HG02623 (cell line): ENCODE measurements at regions not wholly inside any gene's neighbourhood (a gene's known extent, or its start where the extent isn't known, plus 50 kb on each side); places are given as distances from the start of the nearest gene placed in this dataset.

Source experiments
- ATAC-seq: cut with Tn5 transposase; IDR thresholded peaks from one replicate; pipeline ENCODE4 v1.9.1; 2021; ENCODE audit warnings: moderate library complexity; ENCODE audit not compliant: unreplicated experiment

DNA sequence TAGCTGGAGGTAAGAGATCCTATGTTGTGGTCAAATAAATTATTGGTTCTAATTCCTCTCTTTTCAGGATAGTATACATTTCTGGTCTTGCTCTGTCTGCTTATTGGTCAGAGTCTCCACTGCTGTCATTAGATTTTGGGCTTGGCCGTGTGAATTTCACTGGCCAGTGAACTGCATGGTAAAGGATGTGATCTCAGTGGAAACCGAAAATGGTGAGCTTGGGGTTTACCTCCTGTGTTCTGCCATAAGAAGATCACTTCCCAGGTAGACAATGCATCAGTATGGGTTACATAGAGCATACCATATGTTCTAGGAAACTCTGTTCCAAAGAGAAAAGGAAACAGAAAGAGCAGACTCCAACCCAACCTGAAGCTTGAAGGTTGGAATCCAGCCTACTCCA, 1123.3 kb upstream of the B3GALT2 start:
- ATAC-seq = no peak

DNA sequence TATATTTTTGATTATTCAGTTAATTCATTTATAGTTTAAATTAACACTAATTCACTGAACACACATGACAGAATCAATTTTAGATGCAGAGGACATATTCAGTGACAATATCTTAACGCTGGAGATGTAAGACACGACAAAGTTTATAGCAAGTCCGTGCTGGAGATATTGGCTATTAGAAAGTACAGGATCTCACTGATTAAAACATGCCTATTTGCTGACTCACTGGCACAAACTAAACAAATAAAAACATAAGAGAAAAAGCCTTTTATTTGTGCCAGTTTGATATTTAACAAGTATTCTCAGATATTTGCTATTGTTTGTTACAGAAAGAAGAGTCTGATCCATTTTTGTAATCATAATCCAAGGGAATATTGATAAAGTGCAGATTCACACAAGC, 1122.9 kb upstream of the B3GALT2 start:
- no peak for ATAC-seq

DNA sequence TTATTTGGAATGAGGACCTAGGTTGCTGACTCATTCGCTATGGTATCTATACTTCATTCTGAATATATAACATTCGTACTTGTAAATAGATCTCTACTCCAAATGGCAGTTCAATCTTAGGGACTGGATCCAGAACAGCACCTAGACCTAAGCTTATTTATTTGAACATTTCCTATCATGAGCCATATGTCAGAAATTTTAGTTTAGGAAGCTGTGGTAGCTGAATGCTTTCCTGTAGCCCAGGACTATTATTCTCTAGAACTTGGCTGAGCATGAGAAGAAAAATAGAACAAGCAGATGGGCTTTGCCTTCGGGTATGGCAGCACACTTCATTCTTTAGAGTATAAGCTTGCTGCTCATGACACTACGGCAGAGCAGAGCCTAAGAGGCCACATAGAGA, 1114.4 kb upstream of the B3GALT2 start:
- ATAC-seq = no peak

DNA sequence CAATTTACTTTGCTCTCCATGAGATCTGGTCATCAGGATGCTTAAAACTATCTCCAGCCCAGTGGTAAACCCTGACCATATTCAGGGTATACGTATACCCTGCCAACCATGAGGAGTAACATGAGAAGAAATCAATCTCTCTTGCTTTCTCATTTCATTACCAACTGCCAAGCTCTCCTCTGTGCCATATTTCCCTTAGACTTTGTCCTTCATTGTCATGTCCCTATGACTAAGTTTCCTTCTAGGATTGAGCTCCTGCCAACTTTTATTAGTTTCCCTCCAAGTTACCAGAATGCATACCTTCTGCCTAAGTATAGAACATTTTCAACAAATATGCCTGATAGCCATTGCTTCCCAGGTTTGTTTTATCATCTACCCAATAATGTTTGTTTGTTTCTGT, 1113.9 kb upstream of the B3GALT2 start:
- no peak for ATAC-seq

DNA sequence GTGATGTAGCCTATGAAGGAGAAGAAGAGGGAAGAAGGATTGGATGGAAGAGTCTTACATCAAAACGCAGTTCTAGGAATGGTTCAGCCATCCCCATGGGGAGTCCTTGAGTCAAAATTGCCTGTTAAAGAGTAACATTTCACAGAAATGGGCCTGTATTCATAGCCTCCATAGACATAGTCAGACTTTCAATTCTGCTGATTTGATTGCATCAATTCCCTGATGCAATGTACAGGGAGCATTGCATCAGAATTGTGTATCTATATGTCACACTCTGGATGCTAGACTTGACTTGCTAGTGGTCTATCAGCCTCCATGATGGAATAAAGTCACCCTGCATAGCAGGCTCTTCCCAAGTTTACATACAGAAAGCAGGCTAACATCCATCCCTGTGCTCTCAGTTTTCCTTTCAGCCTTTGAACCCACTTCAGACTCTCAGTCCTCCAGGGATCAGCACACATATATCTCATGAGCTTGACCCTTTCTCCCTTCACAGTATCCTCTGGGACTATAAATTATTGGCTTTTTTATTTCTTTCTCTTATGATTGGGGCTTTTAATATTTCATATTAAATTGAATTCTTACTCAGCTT, 1111.7 kb upstream of the B3GALT2 start:
- ATAC-seq = no peak

DNA sequence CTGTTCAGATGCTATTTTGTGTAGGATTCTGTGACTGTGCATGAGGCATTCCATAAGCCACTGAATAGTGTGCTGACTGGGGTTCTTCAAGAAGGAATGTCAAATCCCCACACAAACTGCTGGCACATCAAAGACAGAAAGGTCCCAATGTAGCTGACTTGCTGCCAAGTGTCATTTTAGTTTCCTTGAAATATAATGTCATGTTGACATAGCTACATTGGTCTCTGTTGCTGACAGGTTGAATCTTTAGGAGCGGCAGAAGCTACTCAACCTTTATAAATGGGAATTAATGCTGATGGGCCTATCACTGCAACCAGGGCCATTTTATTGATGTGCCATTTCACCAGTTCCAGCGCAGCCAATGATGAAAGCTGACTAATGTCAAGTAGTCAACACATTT, 1110.7 kb upstream of the B3GALT2 start:
- no peak for ATAC-seq

DNA sequence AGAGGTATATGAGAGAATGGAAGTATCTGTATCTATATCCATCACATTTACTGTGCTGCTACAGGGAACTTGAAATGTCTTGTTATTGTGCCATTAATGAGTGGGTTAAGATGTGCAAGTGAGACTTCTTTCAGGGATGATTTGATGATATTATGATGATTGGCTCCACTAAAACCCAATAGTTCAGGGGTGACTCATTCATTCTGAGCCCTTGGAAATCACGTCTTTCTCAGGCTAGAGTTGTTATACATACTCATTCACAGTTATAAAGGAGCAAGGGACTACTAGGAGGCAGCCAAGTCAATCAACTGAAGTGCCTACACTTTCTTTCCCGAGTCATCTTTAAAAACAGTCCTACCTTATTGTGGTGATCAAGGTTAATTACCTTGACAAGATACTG, 1109.8 kb upstream of the B3GALT2 start:
- ATAC-seq = no peak

DNA sequence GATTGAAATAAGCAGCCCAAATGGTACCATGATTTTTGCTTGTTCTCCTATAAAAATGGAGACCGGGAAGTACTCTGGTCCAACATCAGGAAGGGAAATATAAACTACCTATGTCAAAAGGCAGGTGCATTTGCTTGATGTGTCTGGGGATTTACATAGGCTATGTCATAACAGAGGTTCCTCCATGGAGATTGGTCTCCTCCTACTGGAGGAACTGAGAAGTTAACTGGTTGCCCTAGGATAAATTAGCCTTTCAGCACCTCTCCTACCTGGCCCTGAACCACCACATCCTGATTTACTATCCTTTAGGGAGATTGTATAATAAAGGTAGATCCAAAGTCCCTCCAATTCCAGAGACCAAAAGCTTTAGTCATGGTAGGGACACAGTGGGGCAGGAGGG, 1109.3 kb upstream of the B3GALT2 start:
- peak; percentile 97 for ATAC-seq

DNA sequence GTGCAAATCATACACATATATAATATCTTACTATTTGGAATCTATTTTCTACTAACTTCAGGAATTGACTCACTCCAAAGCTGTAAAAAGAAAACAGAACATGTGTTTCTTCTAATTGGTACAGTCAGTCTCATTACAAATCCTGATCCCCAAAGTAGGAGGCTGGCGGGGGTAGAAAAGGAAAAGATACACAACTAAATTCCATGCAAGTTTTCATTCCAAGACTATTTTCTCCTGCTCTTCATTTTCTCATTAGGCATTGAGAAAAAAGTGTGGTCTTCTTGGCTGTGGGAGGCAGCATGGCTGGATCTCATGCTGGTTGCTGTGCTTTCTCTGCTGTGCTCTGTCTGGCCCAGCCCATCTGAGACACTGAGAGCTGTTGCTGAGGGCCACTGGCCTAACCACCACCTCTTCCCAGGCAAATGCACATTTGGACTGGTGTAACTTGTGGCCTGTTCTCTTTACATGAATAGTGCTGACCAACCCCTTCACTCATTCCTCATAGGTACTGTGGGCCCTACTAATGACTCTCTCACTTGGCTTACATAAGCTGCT, 1107.5 kb upstream of the B3GALT2 start:
- no peak for ATAC-seq

DNA sequence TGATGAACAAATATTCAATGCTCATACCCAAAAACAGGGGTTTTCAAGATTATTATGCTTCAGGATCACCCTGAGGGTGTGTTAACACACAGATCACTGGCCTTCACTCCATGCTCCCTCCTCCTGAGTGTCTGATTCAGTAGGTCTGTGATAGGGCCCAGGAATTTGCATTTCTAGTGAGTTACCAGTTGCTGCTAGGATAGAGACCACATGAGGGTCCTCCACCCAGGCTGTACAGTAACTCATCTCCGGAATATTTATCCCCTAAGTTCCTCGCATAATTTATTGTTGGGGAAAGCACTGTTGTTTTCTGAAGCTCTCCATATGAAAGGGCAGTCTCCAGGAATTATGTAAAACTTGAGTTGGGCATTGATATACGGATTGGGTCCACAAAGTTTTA, 1106.6 kb upstream of the B3GALT2 start:
- no peak for ATAC-seq

DNA sequence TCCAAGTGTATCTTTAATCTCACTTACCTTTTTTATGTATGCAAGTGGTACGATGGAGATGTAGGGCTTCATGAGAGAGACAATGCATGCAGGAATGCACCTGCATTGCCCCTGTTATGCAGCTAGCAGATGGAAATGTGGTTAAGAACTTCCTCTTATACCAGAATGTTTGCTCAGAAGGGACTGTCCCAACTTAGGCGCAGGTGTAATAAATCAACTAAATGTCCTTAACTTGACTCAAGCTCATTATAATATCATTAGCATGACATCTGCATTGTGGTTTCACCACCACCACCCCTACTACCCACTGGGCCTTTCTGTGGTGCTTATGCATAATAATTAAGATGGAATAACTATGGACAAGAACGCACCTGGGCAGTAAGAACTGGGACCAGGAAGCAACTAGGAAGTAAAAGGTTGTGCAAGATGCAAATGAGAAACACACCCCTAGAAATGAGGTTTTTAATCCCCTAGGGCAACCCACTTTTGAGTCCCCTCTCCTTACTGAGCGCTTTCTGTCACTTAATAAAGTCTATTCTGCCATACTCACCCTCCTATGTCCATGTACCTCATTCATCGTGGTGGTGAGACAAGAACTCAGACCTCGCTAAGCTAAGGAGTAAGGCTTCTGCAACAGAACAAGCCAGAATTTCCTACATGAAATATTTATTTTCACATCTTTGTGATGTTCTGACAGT, 1103.3 kb upstream of the B3GALT2 start:
- ATAC-seq = peak; percentile 98

DNA sequence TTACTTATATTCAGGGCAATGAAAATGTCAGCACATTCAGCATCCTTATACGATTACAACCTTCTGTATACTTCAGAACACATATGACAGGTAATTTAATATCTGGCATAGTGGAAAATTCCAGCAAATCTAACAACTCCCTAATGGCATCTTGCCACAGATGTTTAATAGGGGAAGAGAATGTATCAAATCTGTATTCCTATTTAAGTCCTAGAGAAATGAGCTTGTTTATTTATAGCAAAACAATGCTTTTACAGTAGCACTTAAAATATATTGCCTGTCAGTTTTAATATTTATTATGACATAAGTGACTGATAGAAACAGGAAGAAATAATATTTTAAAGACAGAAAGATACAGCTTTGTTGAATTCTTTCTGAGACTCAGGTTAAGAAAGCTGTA, 1101.8 kb upstream of the B3GALT2 start:
- ATAC-seq = no peak

DNA sequence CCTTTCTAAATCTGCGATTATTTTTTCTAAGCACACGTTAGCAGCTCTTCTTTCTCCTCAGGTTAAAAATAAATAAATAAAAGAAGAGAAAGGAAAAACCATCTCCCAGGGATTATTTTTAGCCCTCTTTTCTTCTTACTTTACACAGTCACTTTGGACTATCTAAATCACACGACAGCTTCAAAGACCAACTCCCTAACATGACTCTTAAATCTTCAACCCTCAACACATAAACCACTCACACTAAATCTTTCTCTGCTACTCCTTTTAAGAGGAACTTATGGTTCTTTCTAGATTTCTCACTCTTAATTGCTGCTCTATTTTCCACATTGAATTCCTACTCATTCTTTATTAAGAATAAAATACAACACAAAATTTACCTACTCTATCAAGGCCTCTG, 1095.0 kb upstream of the B3GALT2 start:
- ATAC-seq = no peak

DNA sequence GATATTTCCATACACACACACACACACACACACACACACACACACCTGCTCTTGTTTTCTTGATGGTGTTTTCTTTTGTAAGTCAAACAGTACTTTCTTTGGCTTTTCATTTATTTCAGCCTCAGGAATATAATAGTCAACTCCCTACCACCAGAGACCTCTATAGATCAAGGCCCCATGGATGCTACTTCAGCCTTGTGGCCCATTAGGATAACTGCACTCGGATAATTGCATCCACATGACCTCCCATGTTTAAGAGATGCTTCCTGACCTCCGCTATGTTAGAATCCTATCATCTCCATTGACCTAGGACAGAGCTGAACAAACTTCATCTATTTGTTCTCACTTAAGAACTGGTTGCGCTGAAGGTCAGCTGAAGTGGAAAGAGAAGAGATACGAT, 1094.0 kb upstream of the B3GALT2 start:
- no peak for ATAC-seq

DNA sequence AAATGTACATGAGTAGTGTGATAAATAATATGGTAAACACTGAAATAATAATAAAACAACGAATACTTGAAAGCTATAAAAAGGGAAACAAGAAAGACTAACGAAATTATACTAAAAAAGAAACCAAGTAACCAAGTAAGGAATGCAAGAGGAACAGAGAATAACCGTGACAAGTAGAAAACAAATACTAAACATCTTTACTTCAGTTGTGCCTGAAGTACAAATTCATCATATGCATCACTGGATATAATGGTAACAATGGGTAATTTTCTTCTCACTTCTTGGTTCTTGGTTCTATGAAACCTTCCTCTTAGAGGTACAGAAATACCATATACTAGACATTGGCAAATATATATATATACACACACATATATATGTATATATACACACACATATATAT, 1093.6 kb upstream of the B3GALT2 start:
- ATAC-seq = peak; percentile 85

DNA sequence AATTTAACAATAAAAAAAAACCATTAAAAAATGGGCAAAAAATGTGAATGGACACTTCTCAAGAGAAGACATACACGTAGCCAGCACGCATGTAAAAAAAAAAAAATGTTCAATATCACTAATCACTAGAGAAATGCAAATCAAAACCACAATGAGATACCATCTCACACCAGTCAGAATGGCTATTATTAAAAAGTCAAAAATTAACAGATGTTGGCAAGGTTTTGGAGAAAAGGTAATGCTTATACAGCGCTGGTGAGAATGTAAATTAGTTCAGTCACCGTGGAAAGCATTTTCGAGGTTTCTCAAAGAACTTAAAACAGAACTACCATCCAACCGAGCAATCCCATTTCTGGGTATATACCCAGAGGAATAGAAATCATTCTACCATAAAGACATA, 1091.5 kb upstream of the B3GALT2 start:
- ATAC-seq = peak; percentile 38

DNA sequence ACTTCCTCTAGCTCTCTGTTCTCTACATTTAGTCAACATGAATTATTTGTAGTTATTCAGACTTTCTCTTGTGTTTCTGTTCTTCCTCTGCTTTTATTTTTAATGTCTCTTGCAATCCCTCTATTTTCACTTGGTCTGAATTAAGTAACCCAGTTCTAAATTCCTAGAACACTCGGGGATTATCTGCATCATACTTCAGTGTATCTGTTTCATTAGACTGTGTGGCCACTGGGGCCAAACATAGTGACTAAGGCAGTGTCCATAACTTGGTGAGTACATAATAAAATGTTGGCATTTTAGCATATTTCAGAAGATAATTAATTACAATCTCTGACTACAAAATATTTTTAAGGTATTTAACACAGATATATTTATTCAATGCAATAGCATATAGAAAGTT, 1087.2 kb upstream of the B3GALT2 start:
- no peak for ATAC-seq

DNA sequence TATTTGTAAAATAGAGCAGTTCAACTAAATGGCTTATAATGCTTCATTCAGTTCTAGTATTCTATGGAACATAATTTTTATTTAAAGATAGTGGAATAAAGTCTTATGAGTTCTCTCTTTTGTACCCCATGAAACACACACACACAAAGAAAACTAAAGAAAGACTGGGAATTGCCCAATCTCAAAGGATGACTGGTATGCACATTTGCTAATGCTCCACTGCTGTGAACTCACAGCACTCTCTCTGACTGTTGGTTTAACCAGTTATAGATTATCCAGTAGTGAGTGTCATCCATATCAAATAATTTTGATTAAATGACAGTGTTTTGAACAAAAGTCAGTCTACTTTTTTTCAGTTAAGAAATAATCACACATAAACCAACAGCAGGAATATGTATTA, 1082.4 kb upstream of the B3GALT2 start:
- ATAC-seq = no peak

DNA sequence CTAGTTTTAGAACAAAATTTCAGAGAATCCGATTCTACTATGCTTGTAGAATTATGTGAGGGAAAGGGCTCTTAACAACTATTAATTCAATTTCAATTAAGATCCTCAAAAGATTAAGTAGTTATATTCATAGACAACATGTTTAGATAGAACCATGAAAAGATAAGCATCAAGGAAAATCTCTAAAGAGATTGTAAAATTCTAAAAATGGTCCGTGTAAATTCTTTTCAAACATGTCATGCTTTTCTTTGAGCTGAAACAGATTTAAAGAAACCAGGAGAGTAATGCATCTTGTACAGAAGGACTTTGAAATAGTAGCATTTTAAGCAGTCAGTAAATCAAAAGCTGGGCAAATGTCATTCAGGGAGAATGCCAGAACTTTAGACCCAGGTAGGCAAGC, 1080.6 kb upstream of the B3GALT2 start:
- no peak for ATAC-seq

DNA sequence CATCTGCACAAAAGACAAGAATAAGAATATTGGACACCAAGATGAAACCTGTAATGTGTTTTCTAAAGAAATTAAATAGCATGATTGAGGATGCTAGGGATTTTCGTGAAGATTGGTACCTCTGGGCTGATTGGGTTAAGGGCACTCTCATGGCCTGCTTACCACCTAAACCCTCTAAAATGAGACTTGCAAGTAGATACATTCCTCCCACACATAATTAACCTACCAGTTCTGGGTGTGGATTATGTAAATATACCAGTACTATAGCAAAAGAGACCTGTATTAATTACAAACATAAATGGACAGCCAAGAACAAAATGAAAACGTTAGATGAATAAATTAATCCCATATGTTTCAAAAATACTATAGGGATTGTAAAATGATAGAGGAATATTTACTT, 1069.6 kb upstream of the B3GALT2 start:
- no peak for ATAC-seq

DNA sequence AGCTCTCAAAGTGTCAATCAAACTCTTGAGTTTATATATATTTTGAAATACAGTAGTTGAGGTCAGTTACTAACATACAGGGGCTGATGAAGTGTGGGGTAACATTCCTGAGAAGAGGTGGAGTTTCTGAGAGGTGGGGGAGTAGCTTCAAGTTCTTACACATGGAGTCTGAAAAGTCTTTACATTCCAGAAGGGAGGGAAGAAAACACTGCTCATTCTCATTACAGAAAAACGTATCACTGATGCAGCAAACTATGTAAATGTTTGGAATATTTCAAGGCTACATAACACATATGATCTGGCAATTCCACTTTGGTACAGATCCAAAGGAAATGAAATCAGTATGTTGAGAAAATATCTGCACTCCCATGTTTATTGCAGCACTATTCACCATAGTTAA, 1065.8 kb upstream of the B3GALT2 start:
- ATAC-seq = no peak

DNA sequence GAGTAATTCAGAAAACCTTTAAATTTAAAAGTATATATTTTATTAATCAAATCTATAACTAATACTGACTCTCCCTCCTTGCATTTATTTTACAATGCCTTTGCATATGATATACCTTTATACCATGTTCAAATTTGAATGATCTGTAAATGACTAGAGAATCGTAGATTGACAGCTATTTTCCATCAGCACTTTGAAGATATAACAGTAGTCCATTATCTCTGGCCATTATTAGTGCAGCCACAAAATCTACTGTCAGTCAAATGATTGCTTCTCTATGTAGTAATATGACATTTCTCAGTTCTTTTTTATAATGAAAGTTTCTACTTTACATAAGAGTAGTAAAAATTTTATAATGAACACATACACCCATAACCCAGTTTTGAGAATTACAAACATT, 1054.8 kb upstream of the B3GALT2 start:
- no peak for ATAC-seq

DNA sequence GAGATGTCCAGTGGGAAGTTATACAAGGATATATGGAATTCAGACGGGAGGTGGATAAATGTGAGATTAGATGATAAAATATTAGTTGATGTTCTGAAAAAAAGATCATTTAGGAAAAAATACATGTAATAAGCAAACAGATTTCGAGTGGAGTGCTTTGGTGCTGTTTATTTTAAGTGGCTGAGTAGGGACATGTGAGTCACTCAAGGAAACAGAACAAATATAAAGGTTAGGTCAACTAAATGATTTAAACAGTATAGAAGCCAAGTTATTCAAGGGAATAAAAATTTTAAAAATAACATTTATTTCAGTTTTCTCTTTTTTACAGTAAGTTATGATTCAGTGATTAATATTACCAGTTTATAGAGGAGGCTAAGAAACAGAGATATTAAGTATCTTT, 1046.7 kb upstream of the B3GALT2 start:
- ATAC-seq = no peak
